Ovary (tissue), 7 donors: ENCODE measurements at regions not wholly inside any gene's neighbourhood (a gene's known extent, or its start where the extent isn't known, plus 50 kb on each side); places are given as distances from the start of the nearest gene placed in this dataset.

Experiments used
- DNase-seq, 5 donors: peaks; one replicate each; pipeline ENCODE4 v3.0.0-alpha.2; 2019 to 2020
- H3K27ac ChIP-seq, 2 donors: fragments of 200-600 bp; one replicate each; pipeline versions ENCODE4 v1.5.1 to v1.8.0; 2019 to 2022
- H3K27me3 ChIP-seq: fragments of 200-600 bp; one replicate; pipeline ENCODE4 v1.8.0; 2022
- H3K36me3 ChIP-seq: fragments of 200-600 bp; sonication (generic); one replicate; pipeline ENCODE4 v1.5.1; 2019
- H3K4me1 ChIP-seq: one replicate; pipeline ENCODE4 v1.8.1; 2013; ENCODE audit warnings: mild to moderate bottlenecking, moderate library complexity; ENCODE audit not compliant: insufficient read depth
- H3K4me3 ChIP-seq: fragments of 200-600 bp; sonication (generic); one replicate; pipeline ENCODE4 v1.5.1; 2017
- H3K9me3 ChIP-seq, 2 donors: fragments of 200-600 bp in 1 of 2; sonication (generic) in 1 of 2; one replicate each; pipeline versions ENCODE4 v1.5.1 to v1.8.1; 2013 to 2019; ENCODE audit warnings: mild to moderate bottlenecking in 1 of 2, moderate library complexity in 1 of 2
- EP300 ChIP-seq: sonication (generic); formaldehyde crosslinking; IDR thresholded peaks from one replicate; pipeline ENCODE4 v1.6.1; 2017; ENCODE audit warnings: antibody characterized with exemption
- POLR2A ChIP-seq: fragments of 450-650 bp; IDR thresholded peaks from one replicate; pipeline ENCODE4 v1.6.1; 2017; ENCODE audit warnings: antibody characterized with exemption, mild to moderate bottlenecking, moderate library complexity
- WGBS, 3 donors: extraction: QIAGEN DNeasy Blood & Tissue Kit in 1 of 3; methylation state at CpG; one replicate each; pipeline versions ENCODE4 v1.1.5 to v1.1.7; 2013 to 2017; 5-methylcytosine and 5-hydroxymethylcytosine counted together
- intact Hi-C, 4 donors: fragments of 100-400 bp; cut with DNase I; formaldehyde crosslinking; loops; one replicate each; pipeline versions ENCODE4 v1.11.0 to v1.15.1; 2022 to 2023
- TF ChIP-seq, protein P1 (sequence below), 3 donors: fragments of 450-650 bp in 2 of 3; fragments of 200-600 bp in 1 of 3; IDR thresholded peaks; one replicate each; pipeline versions ENCODE4 v1.5.1 to v1.8.0; 2016 to 2022; ENCODE audit warnings: antibody characterized with exemption in 3 of 3, mild to moderate bottlenecking in 1 of 3
- donor health status: DM: no; HTN: no; CAD: no; lungs with moderate emphysema.
- donor health status: DM: no; HTN: no; CAD: no.
- donor health status: Bipolar disorder and iron deficiency.
- donor health status: DM: no; HTN: no; CAD: no.
- donor health status: DM: yes; HTN: yes; CAD: no.

DNA sequence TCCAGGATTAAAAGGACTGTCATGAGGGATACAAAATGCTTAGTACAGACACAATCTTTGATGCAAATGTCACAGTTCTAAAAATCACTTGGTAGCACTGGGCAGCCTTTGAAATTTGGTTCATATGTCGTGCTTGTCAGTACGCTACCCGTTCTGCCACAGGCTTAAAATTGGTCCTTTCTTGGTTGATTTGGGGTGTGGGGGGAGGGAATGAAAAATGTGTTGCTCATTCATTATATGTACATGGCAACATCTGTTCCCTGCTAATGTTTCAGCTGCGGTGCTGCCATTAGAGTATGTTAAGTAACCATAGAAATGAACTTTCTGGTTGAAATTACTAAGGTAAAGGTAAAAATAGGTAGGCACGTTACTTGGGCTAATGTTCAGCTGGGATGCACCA is 155.4 kb upstream of the ARHGAP5 start:
- TF ChIP-seq, protein P1, sequence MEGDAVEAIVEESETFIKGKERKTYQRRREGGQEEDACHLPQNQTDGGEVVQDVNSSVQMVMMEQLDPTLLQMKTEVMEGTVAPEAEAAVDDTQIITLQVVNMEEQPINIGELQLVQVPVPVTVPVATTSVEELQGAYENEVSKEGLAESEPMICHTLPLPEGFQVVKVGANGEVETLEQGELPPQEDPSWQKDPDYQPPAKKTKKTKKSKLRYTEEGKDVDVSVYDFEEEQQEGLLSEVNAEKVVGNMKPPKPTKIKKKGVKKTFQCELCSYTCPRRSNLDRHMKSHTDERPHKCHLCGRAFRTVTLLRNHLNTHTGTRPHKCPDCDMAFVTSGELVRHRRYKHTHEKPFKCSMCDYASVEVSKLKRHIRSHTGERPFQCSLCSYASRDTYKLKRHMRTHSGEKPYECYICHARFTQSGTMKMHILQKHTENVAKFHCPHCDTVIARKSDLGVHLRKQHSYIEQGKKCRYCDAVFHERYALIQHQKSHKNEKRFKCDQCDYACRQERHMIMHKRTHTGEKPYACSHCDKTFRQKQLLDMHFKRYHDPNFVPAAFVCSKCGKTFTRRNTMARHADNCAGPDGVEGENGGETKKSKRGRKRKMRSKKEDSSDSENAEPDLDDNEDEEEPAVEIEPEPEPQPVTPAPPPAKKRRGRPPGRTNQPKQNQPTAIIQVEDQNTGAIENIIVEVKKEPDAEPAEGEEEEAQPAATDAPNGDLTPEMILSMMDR (IDR thresholded peaks at IDR 0.05), result no peak
- TF ChIP-seq POLR2A (no peak), EP300 (no peak)
- Histone ChIP-seq H3K4me3 (no peak overlapping the region), H3K27me3 (no peaks in the 10 kb centered on the region), H3K9me3 (no peaks in the 10 kb centered on the region), H3K36me3 (no peaks in the 10 kb centered on the region), H3K27ac (no peak overlapping the region), H3K4me1 (no peaks in the 10 kb centered on the region)
- no peak for DNase-seq
- WGBS, 3 donors, result 92 to 94% (median 93%) methylated on average over 5 of the region's 5 CpGs
- intact Hi-C loops, result loop anchor here in 1 of 4 donors (10.0 kb wide), 1 partner anchor 323 kb away; no protein-coding TSS in a partner anchor

GRCh38 chr14:31926123-31926522 is 151.0 kb upstream of the ARHGAP5 start:
- Histone ChIP-seq H3K9me3 (no peaks in the 10 kb centered on the region), H3K4me1 (peaks cover 2% of the 10 kb centered on the region), H3K36me3 (no peaks in the 10 kb centered on the region), H3K27me3 (no peaks in the 10 kb centered on the region), H3K27ac (no peak overlapping the region), H3K4me3 (no peak overlapping the region)
- TF ChIP-seq POLR2A, result no peak
- TF ChIP-seq, protein P1 (IDR thresholded peaks at IDR 0.05), result peak in 1 of 3 donors; percentile 30
- intact Hi-C loops, result loop anchor here in 1 of 4 donors (10.0 kb wide), 1 partner anchor 319 kb away; no protein-coding TSS in a partner anchor
- DNase-seq, result no peak
- 70 to 81% (median 70%) methylated on average over 1 of the region's 1 CpG for WGBS, 3 donors

GRCh38 chr14:31926652-31927347 is 150.3 kb upstream of the ARHGAP5 start:
- H3K9me3 ChIP-seq, result no peaks in the 10 kb centered on the region
- no peak overlapping the region for H3K27ac ChIP-seq
- H3K4me3 ChIP-seq, result no peak overlapping the region
- H3K27me3 ChIP-seq, result no peaks in the 10 kb centered on the region
- WGBS, 3 donors, result 52 to 71% (median 69%) methylated on average over 6 of the region's 6 CpGs
- TF ChIP-seq EP300 (no peak), POLR2A (no peak)
- TF ChIP-seq, protein P1 (IDR thresholded peaks at IDR 0.05), result no peak
- peaks cover 2% of the 10 kb centered on the region for H3K4me1 ChIP-seq
- intact Hi-C loops, result loop anchor here in 1 of 4 donors (10.0 kb wide), 1 partner anchor 318 kb away; no protein-coding TSS in a partner anchor
- DNase-seq, result no peak
- H3K36me3 ChIP-seq, result no peaks in the 10 kb centered on the region

DNA sequence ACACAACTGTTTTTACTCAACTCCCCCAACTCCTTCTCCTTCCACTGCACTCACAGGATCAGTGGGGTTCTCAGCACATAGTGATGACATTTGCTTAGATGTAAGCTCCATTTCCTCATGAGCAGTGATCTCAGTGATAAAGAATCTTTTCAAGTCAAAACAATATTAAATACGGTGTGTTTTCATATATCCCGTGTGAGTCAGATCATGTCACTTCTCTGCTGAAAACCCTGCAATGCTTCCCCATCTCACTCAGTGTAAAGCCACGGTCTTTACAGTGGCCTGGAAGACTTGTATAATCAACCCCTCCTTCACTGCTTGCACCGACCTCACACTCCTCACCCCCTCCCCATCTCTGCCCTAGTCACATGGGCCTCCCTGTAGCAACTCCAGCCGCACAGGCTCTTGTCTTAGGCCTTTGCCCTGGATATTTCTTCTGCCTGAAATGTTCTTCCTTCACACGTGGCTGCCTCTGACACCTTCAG is 149.7 kb upstream of the ARHGAP5 start:
- no peak for TF ChIP-seq POLR2A
- TF ChIP-seq, protein P1 (IDR thresholded peaks at IDR 0.05), result no peak
- no peak for TF ChIP-seq EP300
- WGBS, 3 donors, result 11 to 22% (median 12%) methylated on average over 6 of the region's 6 CpGs
- no peaks in the 10 kb centered on the region for H3K27me3 ChIP-seq
- intact Hi-C loops, result loop anchor here in 1 of 4 donors (10.0 kb wide), 1 partner anchor 317 kb away; no protein-coding TSS in a partner anchor
- H3K4me1 ChIP-seq, result peaks cover 2% of the 10 kb centered on the region
- no peak overlapping the region for H3K4me3 ChIP-seq
- no peaks in the 10 kb centered on the region for H3K36me3 ChIP-seq
- peak in 3 of 5 donors; percentile 21 to 36 (median 24) for DNase-seq
- H3K9me3 ChIP-seq, result no peaks in the 10 kb centered on the region
- peak overlapping the region in 1 of 2 donors; percentile 17 for H3K27ac ChIP-seq
